ENCODE measurements at regions not wholly inside any gene's neighbourhood (a gene's known extent, or its start where the extent isn't known, plus 50 kb on each side); places are given as distances from the start of the nearest gene placed in this dataset.

DNA sequence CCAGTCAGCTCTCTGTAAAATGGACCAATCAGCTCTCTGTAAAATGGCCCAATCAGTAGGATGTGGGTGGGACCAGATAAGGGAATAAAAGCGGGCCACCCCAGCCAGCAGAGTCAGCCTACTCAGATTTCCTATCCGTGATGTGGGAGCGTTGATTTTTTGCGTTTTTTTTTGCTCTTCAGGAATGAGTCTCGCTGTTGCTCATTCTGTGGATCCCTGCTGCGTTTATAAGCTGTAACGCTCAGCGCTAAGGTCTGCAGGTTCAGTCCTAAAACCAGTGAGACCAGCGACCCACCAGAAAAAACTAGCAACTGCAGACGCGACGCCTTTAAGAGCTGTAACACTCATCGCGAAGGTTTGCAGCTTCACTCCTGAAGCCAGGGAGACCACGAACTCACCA lies 435.7 kb downstream of the SLITRK6 start:
- TF ChIP-seq, protein P1, sequence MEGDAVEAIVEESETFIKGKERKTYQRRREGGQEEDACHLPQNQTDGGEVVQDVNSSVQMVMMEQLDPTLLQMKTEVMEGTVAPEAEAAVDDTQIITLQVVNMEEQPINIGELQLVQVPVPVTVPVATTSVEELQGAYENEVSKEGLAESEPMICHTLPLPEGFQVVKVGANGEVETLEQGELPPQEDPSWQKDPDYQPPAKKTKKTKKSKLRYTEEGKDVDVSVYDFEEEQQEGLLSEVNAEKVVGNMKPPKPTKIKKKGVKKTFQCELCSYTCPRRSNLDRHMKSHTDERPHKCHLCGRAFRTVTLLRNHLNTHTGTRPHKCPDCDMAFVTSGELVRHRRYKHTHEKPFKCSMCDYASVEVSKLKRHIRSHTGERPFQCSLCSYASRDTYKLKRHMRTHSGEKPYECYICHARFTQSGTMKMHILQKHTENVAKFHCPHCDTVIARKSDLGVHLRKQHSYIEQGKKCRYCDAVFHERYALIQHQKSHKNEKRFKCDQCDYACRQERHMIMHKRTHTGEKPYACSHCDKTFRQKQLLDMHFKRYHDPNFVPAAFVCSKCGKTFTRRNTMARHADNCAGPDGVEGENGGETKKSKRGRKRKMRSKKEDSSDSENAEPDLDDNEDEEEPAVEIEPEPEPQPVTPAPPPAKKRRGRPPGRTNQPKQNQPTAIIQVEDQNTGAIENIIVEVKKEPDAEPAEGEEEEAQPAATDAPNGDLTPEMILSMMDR (IDR thresholded peaks at IDR 0.05), result no peak
- no peak for TF ChIP-seq EP300 (IDR thresholded peaks at IDR 0.05; ENCODE audit: low read depth)
